Esophagus squamous epithelium (tissue), 4 donors: ENCODE measurements at regions not wholly inside any gene's neighbourhood (a gene's known extent, or its start where the extent isn't known, plus 50 kb on each side); places are given as distances from the start of the nearest gene placed in this dataset.

Experiments
- POLR2A ChIP-seq, 4 donors: fragments of 450-650 bp; IDR thresholded peaks; one replicate each; pipeline ENCODE4 v1.6.1; 2017; ENCODE audit warnings: antibody characterized with exemption in 4 of 4, mild to moderate bottlenecking in 4 of 4, moderate library complexity in 3 of 4
- TF ChIP-seq, protein P1 (sequence below), 6 experiments: fragments of 450-650 bp in 4 of 6; fragments of 200-600 bp in 2 of 6; sonication (generic) in 2 of 6; IDR thresholded peaks; one replicate each; pipeline ENCODE4 v1.5.1; 2016 to 2019; ENCODE audit warnings: antibody characterized with exemption in 6 of 6, mild to moderate bottlenecking in 4 of 6, moderate library complexity in 4 of 6

GRCh38 chr6:84582997-84583396 lies 181.4 kb downstream of the TBX18 start:
- TF ChIP-seq, protein P1, sequence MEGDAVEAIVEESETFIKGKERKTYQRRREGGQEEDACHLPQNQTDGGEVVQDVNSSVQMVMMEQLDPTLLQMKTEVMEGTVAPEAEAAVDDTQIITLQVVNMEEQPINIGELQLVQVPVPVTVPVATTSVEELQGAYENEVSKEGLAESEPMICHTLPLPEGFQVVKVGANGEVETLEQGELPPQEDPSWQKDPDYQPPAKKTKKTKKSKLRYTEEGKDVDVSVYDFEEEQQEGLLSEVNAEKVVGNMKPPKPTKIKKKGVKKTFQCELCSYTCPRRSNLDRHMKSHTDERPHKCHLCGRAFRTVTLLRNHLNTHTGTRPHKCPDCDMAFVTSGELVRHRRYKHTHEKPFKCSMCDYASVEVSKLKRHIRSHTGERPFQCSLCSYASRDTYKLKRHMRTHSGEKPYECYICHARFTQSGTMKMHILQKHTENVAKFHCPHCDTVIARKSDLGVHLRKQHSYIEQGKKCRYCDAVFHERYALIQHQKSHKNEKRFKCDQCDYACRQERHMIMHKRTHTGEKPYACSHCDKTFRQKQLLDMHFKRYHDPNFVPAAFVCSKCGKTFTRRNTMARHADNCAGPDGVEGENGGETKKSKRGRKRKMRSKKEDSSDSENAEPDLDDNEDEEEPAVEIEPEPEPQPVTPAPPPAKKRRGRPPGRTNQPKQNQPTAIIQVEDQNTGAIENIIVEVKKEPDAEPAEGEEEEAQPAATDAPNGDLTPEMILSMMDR (IDR thresholded peaks at IDR 0.05), result no peak
- TF ChIP-seq POLR2A (IDR thresholded peaks at IDR 0.05), result no peak
